H1 (cell line): ENCODE measurements at regions not wholly inside any gene's neighbourhood (a gene's known extent, or its start where the extent isn't known, plus 50 kb on each side); places are given as distances from the start of the nearest gene placed in this dataset.

Experiments
- BRCA1 ChIP-seq: IDR thresholded peaks from 2 replicates; pipeline ENCODE4 v1.6.1; 2012; ENCODE audit warnings: low read depth, low read length, improper control_type of control experiment
- RAD21 ChIP-seq, 2 experiments: IDR thresholded peaks in 1 of 2; conservative IDR thresholded peaks in 1 of 2; 2 replicates each; pipeline ENCODE4 v1.6.1; 2011; ENCODE audit warnings: low read depth in 2 of 2, low read length in 2 of 2, improper control_type of control experiment in 1 of 2, inconsistent platforms in 1 of 2, mild to moderate bottlenecking in 1 of 2, moderate library complexity in 1 of 2
- TAF1 ChIP-seq: IDR thresholded peaks from 2 replicates; pipeline ENCODE4 v1.6.1; 2011; ENCODE audit warnings: mild to moderate bottlenecking, low read depth, low read length

GRCh38 chr4:25533256-25533655, 122.4 kb upstream of the SLC34A2 start (continued):
- TF ChIP-seq RAD21 (IDR thresholded peaks at IDR 0.05 in 1 of 2, conservative IDR thresholded peaks at IDR 0.05 in 1 of 2; ENCODE audit: low read depth in 2 of 2, low read length in 2 of 2) (no peak), TAF1 (no peak), BRCA1 (no peak)
